ENCODE measurements at regions not wholly inside any gene's neighbourhood (a gene's known extent, or its start where the extent isn't known, plus 50 kb on each side); places are given as distances from the start of the nearest gene placed in this dataset.

- Histone ChIP-seq H3K27me3 (ENCODE audit: control insufficient read depth, insufficient read depth, low read length) (no peaks in the 10 kb centered on the region; the same call in 1 of the 2 replicates), H3K4me1 (ENCODE audit: control insufficient read depth, insufficient read depth, low read length) (no peaks in the 10 kb centered on the region), H3K36me3 (ENCODE audit: control insufficient read depth, insufficient read depth, low read length) (no peaks in the 10 kb centered on the region), H3K9me3 (ENCODE audit: control insufficient read depth, insufficient read depth, low read depth, low read length) (no peaks in the 10 kb centered on the region), H3K4me3 (ENCODE audit: low read depth in 2 of 2, low read length in 2 of 2) (no peak overlapping the region), H3K27ac (ENCODE audit: low read length) (no peak overlapping the region)
- DNase-seq (ENCODE audit: low read depth, low spot score) (no peak), ATAC-seq (no peak)
- TF ChIP-seq CTCF (IDR thresholded peaks at IDR 0.05) (no peak), TCF7L2 (IDR thresholded peaks at IDR 0.05; ENCODE audit: low read depth, low read length) (no peak), SIN3A (IDR thresholded peaks at IDR 0.05; ENCODE audit: borderline replicate concordance, insufficient read depth, low read depth, low read length) (no peak), POLR2AphosphoS5 (IDR thresholded peaks at IDR 0.05; ENCODE audit: low read depth, low read length) (no peak), REST (IDR thresholded peaks at IDR 0.05; ENCODE audit: insufficient read depth in 1 of 2, low read depth in 2 of 2, low read length in 1 of 2) (no peak)
- intact Hi-C loops (cut with micrococcal nuclease; ENCODE audit: unreplicated experiment), result no loop called here
- POLR2A ChIA-PET, result no interaction called here
- CTCF ChIA-PET, result no interaction called here
- in situ Hi-C loops (cut with HindIII; ENCODE audit: low pct_unique_long_range_greater_than_20kb, low sequenced_read_pairs), result no loop called here
- no TSS peak for BruUV-seq (replicated peaks)
These were observed 886.4 kb downstream of the BRD1 start for GRCh38 chr22:48941033-48941902.

GRCh38 chr22:48940266-48941032 is 887.2 kb downstream of the BRD1 start:
- no peak for ATAC-seq
- no peak overlapping the region for H3K27ac ChIP-seq (ENCODE audit: low read length)
- H3K4me3 ChIP-seq (ENCODE audit: low read depth in 2 of 2, low read length in 2 of 2), result no peak overlapping the region
- no TSS peak for BruUV-seq (replicated peaks)
- CTCF ChIA-PET, result no interaction called here
- TF ChIP-seq CTCF (IDR thresholded peaks at IDR 0.05), result no peak
- TF ChIP-seq REST (IDR thresholded peaks at IDR 0.05; ENCODE audit: insufficient read depth in 1 of 2, low read depth in 2 of 2, low read length in 1 of 2), result no peak
- TF ChIP-seq TCF7L2 (IDR thresholded peaks at IDR 0.05; ENCODE audit: low read depth, low read length), result no peak
- no peak for TF ChIP-seq POLR2AphosphoS5 (IDR thresholded peaks at IDR 0.05; ENCODE audit: low read depth, low read length)
- no peak for TF ChIP-seq SIN3A (IDR thresholded peaks at IDR 0.05; ENCODE audit: borderline replicate concordance, insufficient read depth, low read depth, low read length)
- no peaks in the 10 kb centered on the region for H3K9me3 ChIP-seq (ENCODE audit: control insufficient read depth, insufficient read depth, low read depth, low read length)
- POLR2A ChIA-PET, result no interaction called here
- H3K4me1 ChIP-seq (ENCODE audit: control insufficient read depth, insufficient read depth, low read length), result no peaks in the 10 kb centered on the region
- H3K36me3 ChIP-seq (ENCODE audit: control insufficient read depth, insufficient read depth, low read length), result no peaks in the 10 kb centered on the region
- in situ Hi-C loops (cut with HindIII; ENCODE audit: low pct_unique_long_range_greater_than_20kb, low sequenced_read_pairs) (no loop called here), intact Hi-C loops (cut with micrococcal nuclease; ENCODE audit: unreplicated experiment) (no loop called here)
- DNase-seq (ENCODE audit: low read depth, low spot score), result no peak
- no peaks in the 10 kb centered on the region; the same call in 1 of the 2 replicates for H3K27me3 ChIP-seq (ENCODE audit: control insufficient read depth, insufficient read depth, low read length)

Measured in Panc1 (cell line).